T-cell (primary cell): ENCODE measurements at regions not wholly inside any gene's neighbourhood (a gene's known extent, or its start where the extent isn't known, plus 50 kb on each side); places are given as distances from the start of the nearest gene placed in this dataset.

Source experiments
- ATAC-seq, 4 experiments: fragments of 200-7000 bp in 3 of 4; fragments of 150-1000 bp in 1 of 4; cut with Tn5 transposase; replicated peaks in 1 of 4; 1 replicate in 3 of 4; 2 replicates in 1 of 4; pipeline ENCODE4 v1.10.0; 2021; ENCODE audit warnings: moderate library complexity in 3 of 4, mild to moderate bottlenecking in 2 of 4, moderate number of reproducible peaks in 1 of 4
- CTCF ChIA-PET, 2 donors: fragments of 300-600 bp; sonication (Branson Sonifier 250); formaldehyde crosslinking; loops; one replicate each; lab custom pipeline; 2022; ENCODE audit warnings: antibody characterized with exemption in 2 of 2; lab: Charles Lee
- POLR2A ChIA-PET, 2 donors: fragments of 300-600 bp; sonication (Branson Sonifier 250); formaldehyde crosslinking; loops; one replicate each; lab custom pipeline; 2022; ENCODE audit warnings: antibody characterized with exemption in 2 of 2; lab: Charles Lee
- DNase-seq, 35 experiments: peaks; one replicate each; pipeline versions ENCODE4 v3.0.0 to v3.0.0-alpha.2; 2013 to 2023
- H3K27ac ChIP-seq: one replicate; pipeline ENCODE4 v1.5.1; 2013; ENCODE audit warnings: low read length
- H3K27me3 ChIP-seq, 2 experiments: replicated peaks in 1 of 2; 1 replicate in 1 of 2; 2 replicates in 1 of 2; pipeline versions ENCODE4 v1.6.1 to v1.7.0; 2013; ENCODE audit warnings: low read length in 1 of 2, mixed read lengths in 1 of 2; ENCODE audit not compliant: control insufficient read depth in 2 of 2, insufficient read depth in 2 of 2; ENCODE audit errors: extremely low read depth in 1 of 2
- H3K36me3 ChIP-seq, 2 donors: 1 replicate in 1 of 2; 2 replicates in 1 of 2; pipeline versions ENCODE4 v1.6.1 to v1.7.0; 2013; ENCODE audit warnings: low read length in 1 of 2; ENCODE audit not compliant: control insufficient read depth in 2 of 2, insufficient read depth in 1 of 2; ENCODE audit errors: extremely low read depth in 1 of 2
- H3K4me1 ChIP-seq, 2 experiments: 1 replicate in 1 of 2; 2 replicates in 1 of 2; pipeline versions ENCODE4 v1.6.1 to v1.7.0; 2013; ENCODE audit warnings: low read length in 2 of 2, mixed read lengths in 1 of 2; ENCODE audit not compliant: insufficient read depth in 2 of 2, control insufficient read depth in 1 of 2; ENCODE audit errors: extremely low read depth in 1 of 2
- H3K4me3 ChIP-seq, 2 donors: 1 replicate in 1 of 2; 2 replicates in 1 of 2; pipeline versions ENCODE4 v1.5.1 to v1.7.0; 2013; ENCODE audit warnings: mild to moderate bottlenecking in 2 of 2, low read length in 1 of 2, moderate library complexity in 1 of 2; ENCODE audit not compliant: control insufficient read depth in 1 of 2; ENCODE audit errors: extremely low read depth in 1 of 2
- H3K9me3 ChIP-seq: 2 replicates; pipeline ENCODE4 v1.7.0; 2013
- H3K27ac Mint-ChIP-seq, 2 donors: one replicate each; pipeline ENCODE4 v1.8.0; 2020 to 2021; ENCODE audit warnings: mild to moderate bottlenecking in 2 of 2, mixed read lengths in 2 of 2
- H3K27me3 Mint-ChIP-seq, 2 donors: one replicate each; pipeline ENCODE4 v1.8.0; 2021 to 2022; ENCODE audit warnings: mixed read lengths in 2 of 2
- H3K36me3 Mint-ChIP-seq: one replicate; pipeline ENCODE4 v1.8.0; 2021; ENCODE audit warnings: mixed read lengths
- H3K4me1 Mint-ChIP-seq, 3 donors: one replicate each; pipeline ENCODE4 v1.8.0; 2020 to 2022; ENCODE audit warnings: mixed read lengths in 3 of 3, mild to moderate bottlenecking in 1 of 3
- H3K4me3 Mint-ChIP-seq, 3 donors: one replicate each; pipeline ENCODE4 v1.8.0; 2020 to 2022; ENCODE audit warnings: mild to moderate bottlenecking in 3 of 3, mixed read lengths in 3 of 3, moderate library complexity in 3 of 3
- H3K9me3 Mint-ChIP-seq, 3 donors: one replicate each; pipeline ENCODE4 v1.8.0; 2020 to 2022; ENCODE audit warnings: mixed read lengths in 3 of 3
- WGBS: methylation state at CpG from one replicate; pipeline ENCODE4 v1.1.5; 2013; ENCODE audit warnings: missing lambda C conversion rate; ENCODE audit not compliant: insufficient coverage; 5-methylcytosine and 5-hydroxymethylcytosine counted together

DNA sequence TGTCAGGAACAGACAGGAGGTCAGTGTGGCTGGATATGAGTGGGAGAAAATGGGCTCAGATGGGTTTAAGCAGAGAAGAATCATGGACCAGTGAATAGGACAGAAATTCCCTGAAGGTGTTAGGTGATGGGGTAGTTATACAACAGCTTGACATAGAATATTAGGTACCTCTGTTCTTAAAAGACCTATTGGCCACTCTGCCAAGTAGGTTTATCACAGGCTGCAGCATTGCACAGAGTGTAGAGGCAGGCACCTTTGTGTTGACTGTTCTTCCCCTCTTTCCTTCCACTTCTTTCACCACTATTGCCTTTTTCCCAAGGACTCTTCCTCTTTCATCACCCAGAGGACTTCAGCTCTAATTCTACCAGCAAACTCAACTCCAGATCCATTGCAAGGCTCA is 274.4 kb downstream of the CDCA7 start:
- CTCF ChIA-PET = no interaction called here
- Histone ChIP-seq H3K36me3 (no peaks in the 10 kb centered on the region), H3K4me3 (no peak overlapping the region), H3K9me3 (no peaks in the 10 kb centered on the region), H3K27me3 (peaks cover 0 to 9% of the 10 kb centered on the region in 2 experiments), H3K27ac (no peak overlapping the region), H3K4me1 (no peaks in the 10 kb centered on the region)
- Mint-ChIP-seq H3K4me3 (no peak overlapping the region), H3K9me3 (no peaks in the 10 kb centered on the region), H3K4me1 (no peaks in the 10 kb centered on the region), H3K27me3 (peaks cover 25 to 38% of the 10 kb centered on the region in 2 donors), H3K36me3 (no peaks in the 10 kb centered on the region), H3K27ac (no peak overlapping the region)
- no peak for ATAC-seq
- POLR2A ChIA-PET = no interaction called here
- no peak for DNase-seq

DNA sequence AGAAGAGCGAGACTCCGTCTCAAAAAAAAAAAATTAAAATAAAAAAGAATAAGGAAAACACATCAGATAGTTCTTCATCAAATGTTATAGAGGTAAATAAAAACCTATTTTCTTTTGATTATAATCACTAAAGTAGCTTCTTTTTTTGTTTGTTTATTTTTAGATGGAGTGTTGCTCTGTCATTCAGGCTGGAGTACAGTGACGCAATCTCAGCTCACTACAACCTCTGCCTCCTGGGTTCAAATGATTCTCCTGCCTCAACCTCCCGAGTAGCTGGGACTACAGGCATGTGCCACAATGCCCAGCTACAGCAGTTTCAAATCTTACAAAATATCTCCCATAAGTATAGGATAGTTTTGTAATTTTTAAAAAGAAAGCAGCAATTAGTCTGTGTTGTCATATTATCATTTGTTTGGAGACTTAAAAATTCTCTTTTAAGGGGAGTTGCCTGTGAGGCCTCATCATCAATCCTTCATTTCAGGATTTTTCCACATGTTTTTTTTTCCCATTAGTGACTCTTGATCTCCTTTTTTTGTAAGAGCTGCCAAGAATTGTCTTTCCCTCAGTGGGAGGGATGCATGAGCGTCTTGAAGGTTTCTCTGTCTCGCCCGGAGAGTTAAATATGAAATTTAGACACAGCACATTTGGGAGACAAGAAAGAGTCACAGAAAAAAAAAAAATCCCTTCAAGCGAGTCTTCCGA is 275.9 kb downstream of the CDCA7 start:
- Histone ChIP-seq H3K9me3 (no peaks in the 10 kb centered on the region), H3K4me1 (no peaks in the 10 kb centered on the region), H3K36me3 (no peaks in the 10 kb centered on the region), H3K27me3 (peaks cover 0 to 5% of the 10 kb centered on the region in 2 experiments), H3K4me3 (no peak overlapping the region), H3K27ac (no peak overlapping the region)
- ATAC-seq = no peak
- Mint-ChIP-seq H3K9me3 (no peaks in the 10 kb centered on the region), H3K27me3 (peaks cover 27 to 38% of the 10 kb centered on the region in 2 donors), H3K27ac (no peak overlapping the region), H3K36me3 (no peaks in the 10 kb centered on the region), H3K4me3 (no peak overlapping the region), H3K4me1 (no peaks in the 10 kb centered on the region)
- no peak for DNase-seq
- ChIA-PET CTCF (interaction anchor here in 1 of 2 donors (0.7 kb wide), 1 partner anchor 391 kb away, joined by 3 read pairs; no protein-coding TSS in a partner anchor), POLR2A (no interaction called here)
- 100% methylated on average over 1 of the region's 9 CpGs for WGBS

DNA sequence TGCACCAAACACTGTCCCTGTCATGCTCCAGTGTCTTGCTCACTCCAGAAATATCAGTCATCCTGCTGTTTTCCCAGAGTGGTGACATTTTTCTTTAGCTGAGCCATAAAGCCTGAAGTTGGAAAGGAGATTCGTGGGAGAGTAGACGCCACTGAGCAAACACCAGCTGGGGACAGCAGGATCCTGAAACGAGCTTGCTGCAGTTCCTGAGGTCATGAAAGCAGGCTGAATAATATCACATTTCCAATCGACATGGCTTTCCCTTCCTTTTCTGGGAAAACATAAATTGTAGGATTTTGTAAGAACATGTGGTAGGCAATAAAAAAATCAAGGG is 276.4 kb downstream of the CDCA7 start:
- no peaks in the 10 kb centered on the region for H3K9me3 ChIP-seq
- H3K27me3 ChIP-seq = peaks cover 0 to 5% of the 10 kb centered on the region in 2 experiments
- no peak overlapping the region for H3K4me3 ChIP-seq
- H3K27ac ChIP-seq = no peak overlapping the region
- ChIA-PET POLR2A (no interaction called here), CTCF (interaction anchor here in 1 of 2 donors (0.7 kb wide), 1 partner anchor 391 kb away, joined by 3 read pairs; no protein-coding TSS in a partner anchor)
- Mint-ChIP-seq H3K4me3 (no peak overlapping the region), H3K4me1 (no peaks in the 10 kb centered on the region), H3K36me3 (no peaks in the 10 kb centered on the region), H3K27me3 (peaks cover 28 to 38% of the 10 kb centered on the region in 2 donors), H3K27ac (no peak overlapping the region), H3K9me3 (no peaks in the 10 kb centered on the region)
- no peaks in the 10 kb centered on the region for H3K4me1 ChIP-seq
- ATAC-seq = no peak
- no CpG with 5 or more reads among the region's 4 CpGs for WGBS
- no peaks in the 10 kb centered on the region for H3K36me3 ChIP-seq
- DNase-seq = no peak

DNA sequence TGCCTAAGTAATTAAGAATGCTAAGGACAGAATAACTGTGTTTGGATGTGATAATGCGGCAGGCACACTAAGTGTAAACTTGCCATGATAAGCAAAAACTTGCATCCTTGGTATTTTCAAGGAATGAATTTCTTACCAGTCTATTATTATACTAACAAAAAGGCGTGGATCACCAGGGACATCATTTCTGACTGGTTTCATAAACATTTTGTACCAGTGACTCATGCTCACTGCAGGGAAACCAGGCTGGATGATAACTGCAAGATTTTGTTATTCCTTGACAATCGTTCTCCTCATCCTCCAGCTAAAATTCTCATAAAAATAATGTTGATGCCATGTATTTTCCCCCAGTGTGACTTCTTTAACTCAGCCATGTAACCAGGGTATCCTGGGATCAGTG is 289.5 kb downstream of the CDCA7 start:
- ATAC-seq (no peak), DNase-seq (no peak)
- no peaks in the 10 kb centered on the region for H3K9me3 Mint-ChIP-seq
- Histone ChIP-seq H3K36me3 (no peaks in the 10 kb centered on the region), H3K27ac (no peak overlapping the region), H3K4me3 (no peak overlapping the region), H3K9me3 (no peaks in the 10 kb centered on the region), H3K4me1 (no peaks in the 10 kb centered on the region), H3K27me3 (no peaks in the 10 kb centered on the region)
- WGBS = no CpG with 5 or more reads among the region's 3 CpGs
- POLR2A ChIA-PET = interaction anchor here in 1 of 2 donors (0.6 kb wide), 1 partner anchor 485 kb away, joined by 3 read pairs; no protein-coding TSS in a partner anchor
- H3K4me1 Mint-ChIP-seq = no peaks in the 10 kb centered on the region
- CTCF ChIA-PET = no interaction called here
- H3K36me3 Mint-ChIP-seq = no peaks in the 10 kb centered on the region
- no peak overlapping the region for H3K27ac Mint-ChIP-seq
- peaks cover 0 to 22% of the 10 kb centered on the region in 2 donors for H3K27me3 Mint-ChIP-seq
- H3K4me3 Mint-ChIP-seq = no peak overlapping the region

DNA sequence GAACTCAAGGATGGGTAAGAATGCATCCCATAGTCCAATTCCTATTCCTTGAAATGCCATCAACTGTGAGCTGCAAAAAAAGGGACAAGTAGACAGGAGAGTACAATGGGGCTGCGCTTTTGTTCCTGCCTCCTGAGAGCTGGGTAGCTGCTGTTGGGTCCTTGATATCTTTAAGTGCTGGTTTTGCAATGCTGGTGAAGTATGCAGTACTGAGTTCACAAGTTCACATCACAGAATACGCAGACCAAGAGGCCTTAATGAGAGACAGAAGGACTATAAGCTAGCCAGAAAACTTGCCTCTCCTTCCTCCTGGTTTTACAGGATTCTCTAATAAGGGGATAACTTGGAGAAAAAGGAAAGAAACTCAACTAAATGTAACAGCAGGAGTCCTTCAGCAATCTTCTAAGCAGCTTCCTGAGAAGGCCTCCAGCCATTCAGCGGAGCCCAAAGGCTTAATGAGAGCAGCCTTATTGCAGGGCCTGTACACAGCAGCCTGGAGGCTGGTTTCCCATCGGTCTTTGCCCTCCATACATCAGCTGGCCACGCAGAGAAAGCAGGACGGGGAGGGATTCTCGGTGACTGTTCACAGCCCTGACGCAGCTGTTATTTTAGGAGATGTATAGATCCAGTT is 293.1 kb downstream of the CDCA7 start:
- Mint-ChIP-seq H3K4me3 (no peak overlapping the region), H3K27ac (no peak overlapping the region), H3K36me3 (no peaks in the 10 kb centered on the region), H3K27me3 (peaks cover 6 to 24% of the 10 kb centered on the region in 2 donors), H3K4me1 (no peaks in the 10 kb centered on the region), H3K9me3 (no peaks in the 10 kb centered on the region)
- Histone ChIP-seq H3K9me3 (no peaks in the 10 kb centered on the region), H3K4me1 (no peaks in the 10 kb centered on the region), H3K27me3 (no peaks in the 10 kb centered on the region), H3K4me3 (no peak overlapping the region), H3K27ac (no peak overlapping the region), H3K36me3 (no peaks in the 10 kb centered on the region)
- DNase-seq (no peak), ATAC-seq (no peak)
- ChIA-PET CTCF (no interaction called here), POLR2A (no interaction called here)
- WGBS = 93% methylated on average over 3 of the region's 8 CpGs

DNA sequence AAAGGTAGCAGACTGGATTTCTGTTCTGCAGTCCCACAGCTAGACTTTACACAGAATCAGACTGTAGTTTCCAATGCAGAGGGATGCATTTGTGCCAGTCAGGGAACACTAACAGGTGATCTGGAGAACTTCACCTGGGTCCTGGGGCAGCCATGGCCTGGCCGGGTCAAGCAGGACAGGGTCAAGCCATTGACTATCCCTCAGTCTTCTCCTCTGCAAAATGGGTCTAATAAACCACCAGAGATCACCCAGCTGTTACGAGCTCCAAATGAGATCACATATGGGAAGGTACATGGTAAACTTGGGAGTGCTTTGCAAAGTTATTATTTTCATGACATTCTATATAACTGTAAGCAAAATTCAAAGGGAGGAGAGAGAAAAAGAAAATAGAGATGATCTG is 294.1 kb downstream of the CDCA7 start:
- ChIA-PET POLR2A (no interaction called here), CTCF (no interaction called here)
- no peaks in the 10 kb centered on the region for H3K36me3 ChIP-seq
- H3K27me3 ChIP-seq = peaks cover 0 to under 1% of the 10 kb centered on the region in 2 experiments
- no peaks in the 10 kb centered on the region for H3K4me1 Mint-ChIP-seq
- H3K27ac Mint-ChIP-seq = no peak overlapping the region
- no peaks in the 10 kb centered on the region for H3K9me3 Mint-ChIP-seq
- H3K27me3 Mint-ChIP-seq = peaks cover 9 to 27% of the 10 kb centered on the region in 2 donors
- H3K4me3 Mint-ChIP-seq = no peak overlapping the region
- no peaks in the 10 kb centered on the region for H3K4me1 ChIP-seq
- H3K27ac ChIP-seq = no peak overlapping the region
- DNase-seq (no peak), ATAC-seq (no peak)
- no peaks in the 10 kb centered on the region for H3K9me3 ChIP-seq
- H3K4me3 ChIP-seq = no peak overlapping the region
- H3K36me3 Mint-ChIP-seq = no peaks in the 10 kb centered on the region
- WGBS = no CpG with 5 or more reads among the region's 2 CpGs
